ELF-1 (cell line): ENCODE measurements at regions not wholly inside any gene's neighbourhood (a gene's known extent, or its start where the extent isn't known, plus 50 kb on each side); places are given as distances from the start of the nearest gene placed in this dataset.

Experiments
- DNase-seq: peaks from one replicate; pipeline ENCODE4 v3.0.0-alpha.2; 2016; ENCODE audit warnings: low read depth, low spot score

GRCh38 chr14:45621731-45622130 is 368.7 kb upstream of the MIS18BP1 start:
- DNase-seq, result no peak

- no peak for DNase-seq
Measured at GRCh38 chr14:45619831-45620230, 366.8 kb upstream of the MIS18BP1 start.

- DNase-seq, result no peak
Measured at GRCh38 chr14:45610318-45610717, 357.3 kb upstream of the MIS18BP1 start.

- no peak for DNase-seq
Measured at GRCh38 chr14:45587142-45587541, 334.1 kb upstream of the MIS18BP1 start.

GRCh38 chr14:45559626-45560025 is 306.6 kb upstream of the MIS18BP1 start:
- no peak for DNase-seq

- no peak for DNase-seq
Measured at GRCh38 chr14:45558183-45558582, 305.2 kb upstream of the MIS18BP1 start.

- DNase-seq, result no peak
Measured at GRCh38 chr14:45553981-45554380, 301.0 kb upstream of the MIS18BP1 start.

- peak; percentile 58 for DNase-seq
Measured at GRCh38 chr14:45551240-45551820, 298.3 kb upstream of the MIS18BP1 start.

- DNase-seq, result no peak
Measured at GRCh38 chr14:45531022-45531421, 278.0 kb upstream of the MIS18BP1 start.

- DNase-seq, result peak; percentile 70
Measured at GRCh38 chr14:45526715-45527549, 273.9 kb upstream of the MIS18BP1 start.

- DNase-seq, result no peak
Measured at GRCh38 chr14:45519766-45520165, 266.8 kb upstream of the MIS18BP1 start.

GRCh38 chr14:45492876-45493275 is 239.9 kb upstream of the MIS18BP1 start:
- DNase-seq, result no peak

GRCh38 chr14:45491914-45492313 is 238.9 kb upstream of the MIS18BP1 start:
- no peak for DNase-seq

GRCh38 chr14:45486599-45486998 is 233.6 kb upstream of the MIS18BP1 start:
- no peak for DNase-seq

GRCh38 chr14:45467023-45467422 is 214.0 kb upstream of the MIS18BP1 start:
- DNase-seq, result no peak

GRCh38 chr14:45434221-45434620 is 181.2 kb upstream of the MIS18BP1 start:
- DNase-seq, result no peak

- DNase-seq, result peak; percentile 15
Measured at GRCh38 chr14:45426685-45427282, 173.8 kb upstream of the MIS18BP1 start.

GRCh38 chr14:45406942-45407341 is 153.9 kb upstream of the MIS18BP1 start:
- no peak for DNase-seq

- DNase-seq, result no peak
Measured at GRCh38 chr14:45400950-45401640, 148.1 kb upstream of the MIS18BP1 start.

GRCh38 chr14:45400509-45400908 is 147.5 kb upstream of the MIS18BP1 start:
- DNase-seq, result no peak

GRCh38 chr14:45381091-45381490 is 128.1 kb upstream of the MIS18BP1 start:
- DNase-seq, result no peak

- no peak for DNase-seq
Measured at GRCh38 chr14:45377166-45377565, 124.2 kb upstream of the MIS18BP1 start.
